HepG2 (cell line): ENCODE measurements at regions not wholly inside any gene's neighbourhood (a gene's known extent, or its start where the extent isn't known, plus 50 kb on each side); places are given as distances from the start of the nearest gene placed in this dataset.

Experiments used
- ARID5B ChIP-seq: IDR thresholded peaks from 2 replicates; pipeline ENCODE4 v1.4.0; 2020; ENCODE audit warnings: mild to moderate bottlenecking, missing genetic modification reagents
- ATF7 ChIP-seq, 2 experiments: fragments of 450-650 bp in 1 of 2; sonication (generic) in 1 of 2; formaldehyde crosslinking in 1 of 2; IDR thresholded peaks; 2 replicates each; pipeline versions ENCODE4 v1.4.0 to v1.6.1; 2016 to 2020; ENCODE audit warnings: antibody characterized with exemption in 1 of 2, mild to moderate bottlenecking in 1 of 2, missing genetic modification reagents in 1 of 2
- CENPX ChIP-seq: sonication (generic); formaldehyde crosslinking; IDR thresholded peaks from 2 replicates; pipeline ENCODE4 v1.9.0; 2021; ENCODE audit warnings: mild to moderate bottlenecking, missing genetic modification reagents, moderate library complexity
- ELF1 ChIP-seq: sonication (generic); formaldehyde crosslinking; IDR thresholded peaks from 2 replicates; pipeline ENCODE4 v1.4.0; 2020; ENCODE audit warnings: missing genetic modification reagents
- GABPB1 ChIP-seq: IDR thresholded peaks from 2 replicates; pipeline ENCODE4 v1.6.1; 2016; ENCODE audit warnings: mild to moderate bottlenecking, missing genetic modification reagents, moderate library complexity, missing compliant biosample characterization
- HNF4A ChIP-seq: sonication (generic); formaldehyde crosslinking; IDR thresholded peaks from 2 replicates; pipeline ENCODE4 v1.4.0; 2020; ENCODE audit warnings: missing genetic modification reagents
- MIXL1 ChIP-seq: IDR thresholded peaks from 2 replicates; pipeline ENCODE4 v1.6.1; 2016
- NR2F1 ChIP-seq, 2 experiments: fragments of 450-650 bp in 1 of 2; formaldehyde crosslinking in 1 of 2; IDR thresholded peaks; 2 replicates each; pipeline versions ENCODE4 v1.5.0 to v1.6.1; 2016 to 2020; ENCODE audit warnings: mild to moderate bottlenecking in 1 of 2, missing compliant biosample characterization in 1 of 2, missing genetic modification reagents in 1 of 2, moderate library complexity in 1 of 2
- NR2F6 ChIP-seq, 2 experiments: IDR thresholded peaks; 2 replicates each; pipeline ENCODE4 v1.6.1; 2016; ENCODE audit warnings: antibody characterized with exemption in 1 of 2, mild to moderate bottlenecking in 1 of 2
- PAXIP1 ChIP-seq: sonication (generic); formaldehyde crosslinking; conservative IDR thresholded peaks from 2 replicates; pipeline ENCODE4 v1.4.0; 2020; ENCODE audit warnings: mild to moderate bottlenecking, missing genetic modification reagents, moderate library complexity
- RARA ChIP-seq: IDR thresholded peaks from 2 replicates; pipeline ENCODE4 v1.6.1; 2016; ENCODE audit warnings: missing genetic modification reagents, missing compliant biosample characterization
- SKIL ChIP-seq: sonication (generic); formaldehyde crosslinking; IDR thresholded peaks from 2 replicates; pipeline ENCODE4 v1.8.0; 2022; ENCODE audit warnings: missing genetic modification reagents, mild to moderate bottlenecking, moderate library complexity, borderline replicate concordance
- SOX5 ChIP-seq: IDR thresholded peaks from 2 replicates; pipeline ENCODE4 v1.6.1; 2016; ENCODE audit warnings: borderline replicate concordance
- ZFY ChIP-seq: sonication (generic); formaldehyde crosslinking; IDR thresholded peaks from 2 replicates; pipeline ENCODE4 v1.4.0; 2020; ENCODE audit warnings: missing genetic modification reagents
- ZNF274 ChIP-seq: sonication (generic); formaldehyde crosslinking; IDR thresholded peaks from 2 replicates; pipeline ENCODE4 v1.5.1; 2020; ENCODE audit warnings: mild to moderate bottlenecking, missing genetic modification reagents
- ZNF512 ChIP-seq: sonication (generic); formaldehyde crosslinking; IDR thresholded peaks from 2 replicates; pipeline ENCODE4 v1.4.0; 2020; ENCODE audit warnings: mild to moderate bottlenecking, missing genetic modification reagents
- ZNF557 ChIP-seq: sonication (generic); formaldehyde crosslinking; IDR thresholded peaks from 2 replicates; pipeline ENCODE4 v1.4.0; 2020; ENCODE audit warnings: missing genetic modification reagents
- TF ChIP-seq, protein P1 (sequence below): sonication (generic); formaldehyde crosslinking; conservative IDR thresholded peaks from 2 replicates; pipeline ENCODE4 v1.5.0; 2020; ENCODE audit warnings: missing genetic modification reagents

DNA sequence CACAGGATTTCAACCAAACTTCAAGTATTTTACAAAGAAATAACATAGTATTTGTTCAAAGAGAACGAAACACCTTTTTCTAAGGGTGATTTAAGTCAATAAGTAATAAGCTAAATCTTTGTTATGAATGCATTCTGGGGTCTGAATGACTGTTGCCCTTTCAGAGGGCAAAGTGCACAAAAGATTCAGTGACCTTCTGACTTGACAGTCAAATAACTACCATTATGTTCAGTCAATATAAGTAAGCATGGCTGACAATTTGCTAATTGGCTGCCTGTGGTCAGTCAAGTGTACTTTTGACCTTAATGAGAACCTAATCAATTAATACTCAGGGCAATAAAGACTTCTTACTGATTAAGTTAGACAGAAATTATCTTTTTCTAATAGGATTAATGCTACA lies 133.1 kb upstream of the NANOGP8 start (continued):
- TF ChIP-seq ZNF512 (no peak), SOX5 (0 out of 2 replicates have a peak, but pooled peaks have one; percentile 17), HNF4A (CRISPR knock-in tag) (peak; percentile 65), ZFY (no peak), NR2F1 (CRISPR knock-in tag; IDR thresholded peaks at IDR 0.05) (peak; percentile 21 to 30; a peak in 2 of 4 replicates), MIXL1 (CRISPR knock-in tag) (0 out of 2 replicates have a peak, but pooled peaks have one; percentile 57), RARA (CRISPR knock-in tag) (peak; percentile 24; the same call in 1 of the 2 replicates), PAXIP1 (CRISPR knock-in tag) (peak; percentile 19; the same call in 1 of the 2 replicates), SKIL (CRISPR knock-in tag) (no peak), ZNF274 (CRISPR knock-in tag) (no peak), CENPX (CRISPR knock-in tag) (no peak), ELF1 (CRISPR knock-in tag) (no peak), ZNF557 (CRISPR knock-in tag) (no peak), GABPB1 (no peak), ARID5B (0 out of 2 replicates have a peak, but pooled peaks have one; percentile 21), ATF7 (IDR thresholded peaks at IDR 0.05) (no peak), ATF7 (CRISPR knock-in tag; IDR thresholded peaks at IDR 0.05) (no peak), NR2F6 (IDR thresholded peaks at IDR 0.05) (peak; percentile 58), NR2F6 (CRISPR knock-in tag; IDR thresholded peaks at IDR 0.05) (0 out of 2 replicates have a peak, but pooled peaks have one; percentile 19)
- TF ChIP-seq, protein P1, sequence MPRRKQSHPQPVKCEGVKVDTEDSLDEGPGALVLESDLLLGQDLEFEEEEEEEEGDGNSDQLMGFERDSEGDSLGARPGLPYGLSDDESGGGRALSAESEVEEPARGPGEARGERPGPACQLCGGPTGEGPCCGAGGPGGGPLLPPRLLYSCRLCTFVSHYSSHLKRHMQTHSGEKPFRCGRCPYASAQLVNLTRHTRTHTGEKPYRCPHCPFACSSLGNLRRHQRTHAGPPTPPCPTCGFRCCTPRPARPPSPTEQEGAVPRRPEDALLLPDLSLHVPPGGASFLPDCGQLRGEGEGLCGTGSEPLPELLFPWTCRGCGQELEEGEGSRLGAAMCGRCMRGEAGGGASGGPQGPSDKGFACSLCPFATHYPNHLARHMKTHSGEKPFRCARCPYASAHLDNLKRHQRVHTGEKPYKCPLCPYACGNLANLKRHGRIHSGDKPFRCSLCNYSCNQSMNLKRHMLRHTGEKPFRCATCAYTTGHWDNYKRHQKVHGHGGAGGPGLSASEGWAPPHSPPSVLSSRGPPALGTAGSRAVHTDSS (CRISPR knock-in tag), result no peak
